ENCODE measurements at regions not wholly inside any gene's neighbourhood (a gene's known extent, or its start where the extent isn't known, plus 50 kb on each side); places are given as distances from the start of the nearest gene placed in this dataset.

GRCh38 chr5:143581649-143582048 is 178.2 kb upstream of the NR3C1 start:
- no peak for FAIRE-seq

GRCh38 chr5:143581147-143581546 is 177.7 kb upstream of the NR3C1 start:
- FAIRE-seq, result no peak

- FAIRE-seq, result no peak
Measured at GRCh38 chr5:143576711-143577484, 173.4 kb upstream of the NR3C1 start.

- FAIRE-seq, result no peak
Measured at GRCh38 chr5:143575286-143575685, 171.8 kb upstream of the NR3C1 start.

DNA sequence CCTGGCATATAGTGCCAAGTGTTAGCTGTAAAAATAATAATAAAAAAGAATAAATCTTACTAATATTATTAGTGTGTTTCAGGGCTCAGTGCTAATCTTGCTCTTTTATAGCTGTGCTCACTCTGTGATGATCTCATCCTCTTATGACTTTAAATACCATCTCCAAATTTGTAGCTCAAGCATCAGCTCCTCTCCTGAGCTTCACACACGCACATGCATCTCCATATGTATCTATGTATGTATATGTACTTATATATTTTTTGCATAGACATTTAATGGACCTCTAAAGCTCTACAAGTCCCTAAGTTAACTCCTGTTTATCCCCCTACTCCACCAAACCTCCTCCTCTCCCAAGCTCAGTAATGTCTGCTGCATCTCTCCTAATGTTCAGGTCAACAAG is 170.8 kb upstream of the NR3C1 start:
- FAIRE-seq, result no peak

DNA sequence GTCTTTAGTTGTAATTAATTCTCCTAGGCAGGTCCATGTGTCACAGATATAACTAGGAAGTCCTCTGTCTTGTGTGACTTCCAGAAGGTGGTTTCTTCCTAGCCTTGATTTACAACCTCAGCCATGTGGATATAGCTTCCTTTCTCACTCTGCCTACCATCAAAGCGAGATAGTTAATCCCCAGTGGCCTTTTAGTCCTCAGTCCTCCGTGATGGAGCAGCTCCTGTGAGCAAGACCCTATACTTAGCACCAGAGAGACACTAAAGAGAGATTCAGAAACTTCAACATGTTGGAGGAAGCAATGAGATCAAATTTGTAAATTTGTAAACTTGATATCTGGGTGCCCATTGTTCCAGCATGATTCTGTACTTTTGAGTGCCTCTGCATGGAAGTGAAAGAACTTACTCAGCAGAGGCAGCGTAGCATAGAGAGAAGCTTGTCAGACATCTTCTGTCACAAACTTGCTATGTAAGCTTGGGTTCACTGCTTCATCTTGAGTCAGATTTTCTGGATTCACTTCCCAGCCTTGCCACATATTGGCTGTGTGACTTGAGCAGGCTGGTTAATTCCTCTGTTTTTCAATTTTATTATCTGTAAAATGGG is 170.2 kb upstream of the NR3C1 start:
- FAIRE-seq, result no peak

DNA sequence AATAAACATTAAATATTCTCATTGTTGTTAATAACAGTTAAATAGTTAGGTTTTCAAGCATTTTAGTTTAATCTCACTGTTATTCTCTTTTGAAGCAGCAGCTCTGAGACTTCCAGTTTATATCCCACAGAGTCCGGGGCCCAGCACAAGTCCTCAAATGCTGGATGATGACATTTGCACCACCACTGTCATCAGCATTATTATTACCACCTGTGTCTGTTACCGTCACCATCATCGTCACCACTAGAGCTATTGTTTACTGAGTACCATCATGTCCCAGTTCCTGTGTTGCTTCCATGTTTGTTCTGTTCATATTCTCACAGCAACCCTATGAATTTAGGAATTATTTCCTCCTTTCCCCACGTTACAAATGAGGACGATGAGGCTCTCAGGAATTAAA is 169.2 kb upstream of the NR3C1 start:
- no peak for FAIRE-seq

GRCh38 chr5:143571642-143572624 is 168.4 kb upstream of the NR3C1 start:
- no peak for FAIRE-seq

DNA sequence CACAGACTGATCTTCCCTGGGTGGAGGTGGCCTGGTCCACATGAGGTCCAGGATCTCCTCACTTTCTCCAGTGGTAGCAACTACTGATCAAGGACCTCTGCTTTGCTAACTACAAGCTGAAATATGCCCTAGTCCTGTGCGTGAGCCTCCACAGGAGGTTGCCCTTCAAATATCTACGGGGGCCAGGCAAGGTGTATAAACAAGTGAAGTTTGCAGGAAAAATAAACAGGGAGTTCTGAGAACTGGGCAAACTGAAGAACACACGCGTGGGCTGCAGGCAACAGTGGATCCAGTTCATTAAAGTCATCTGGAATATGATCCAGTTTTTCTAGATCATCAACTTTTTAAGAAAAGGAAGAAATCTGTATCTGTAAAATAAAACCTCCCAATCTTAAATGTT is 167.5 kb upstream of the NR3C1 start:
- no peak for FAIRE-seq

DNA sequence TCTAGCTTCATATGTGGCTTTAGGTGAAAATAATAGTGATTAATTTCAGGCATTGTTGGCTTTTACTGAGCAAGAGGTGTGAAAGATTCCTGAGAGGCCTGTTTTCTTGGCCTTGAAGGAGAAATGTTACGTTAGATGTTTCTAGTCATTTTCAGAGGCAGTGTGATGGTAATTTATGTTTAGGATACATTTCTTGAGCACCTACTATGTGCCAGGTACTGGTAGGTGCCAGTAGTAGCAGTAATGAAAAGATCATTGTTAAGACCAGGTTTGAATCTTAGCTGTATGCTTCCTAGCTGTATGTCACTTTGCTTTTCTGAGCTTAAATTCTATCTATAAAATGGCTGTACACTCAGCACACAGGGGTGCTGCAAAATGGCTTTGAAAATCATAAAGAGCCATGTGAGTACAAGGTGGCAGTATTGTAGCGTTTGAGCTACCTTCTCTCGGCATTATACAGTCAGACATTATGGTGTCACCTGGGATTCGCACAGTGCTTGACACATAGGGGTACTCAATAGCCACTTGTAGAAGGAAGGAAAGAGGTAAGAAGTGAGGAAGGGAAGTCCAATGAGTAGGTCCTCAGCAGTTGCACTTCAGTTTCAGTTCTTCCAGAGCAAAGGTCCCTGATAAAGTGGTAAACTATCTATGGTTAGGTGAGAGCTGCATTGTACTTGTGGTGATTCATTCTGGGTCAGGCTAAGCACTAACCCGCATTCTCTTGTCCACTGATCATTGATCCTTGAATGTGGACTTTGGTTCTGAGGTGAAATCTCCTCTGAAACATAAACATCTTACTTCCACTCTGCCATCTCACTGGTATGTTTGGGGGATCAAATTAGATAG is 166.5 kb upstream of the NR3C1 start:
- FAIRE-seq, result no peak

DNA sequence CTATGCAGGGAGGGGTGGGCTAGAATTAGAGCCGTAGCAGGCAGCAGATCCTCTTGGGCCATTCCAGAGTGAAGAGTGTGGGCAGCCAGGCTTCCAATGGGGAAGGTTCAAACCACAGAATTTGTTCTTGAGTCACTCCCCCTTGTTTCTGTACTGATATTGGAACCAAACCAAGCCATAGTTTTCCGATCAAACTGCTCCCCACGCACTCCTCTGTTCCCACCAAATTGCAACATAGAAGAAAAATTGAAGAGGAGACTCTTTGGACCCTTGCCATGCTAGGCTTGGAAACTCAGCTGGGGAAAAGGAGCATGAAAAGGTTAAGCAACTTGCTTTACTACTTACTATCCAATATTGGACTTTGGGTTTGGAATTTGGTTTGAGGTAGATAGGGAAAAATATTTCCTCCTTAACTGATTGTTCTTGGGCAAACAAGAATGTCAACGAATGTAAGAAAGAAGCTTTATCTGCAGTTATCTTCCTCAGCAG is 165.8 kb upstream of the NR3C1 start:
- FAIRE-seq, result no peak

GRCh38 chr5:143567583-143568504 is 164.4 kb upstream of the NR3C1 start:
- FAIRE-seq, result no peak

GRCh38 chr5:143566139-143566538 is 162.7 kb upstream of the NR3C1 start:
- no peak for FAIRE-seq

- FAIRE-seq, result no peak
Measured at GRCh38 chr5:143564417-143564816, 160.9 kb upstream of the NR3C1 start.

DNA sequence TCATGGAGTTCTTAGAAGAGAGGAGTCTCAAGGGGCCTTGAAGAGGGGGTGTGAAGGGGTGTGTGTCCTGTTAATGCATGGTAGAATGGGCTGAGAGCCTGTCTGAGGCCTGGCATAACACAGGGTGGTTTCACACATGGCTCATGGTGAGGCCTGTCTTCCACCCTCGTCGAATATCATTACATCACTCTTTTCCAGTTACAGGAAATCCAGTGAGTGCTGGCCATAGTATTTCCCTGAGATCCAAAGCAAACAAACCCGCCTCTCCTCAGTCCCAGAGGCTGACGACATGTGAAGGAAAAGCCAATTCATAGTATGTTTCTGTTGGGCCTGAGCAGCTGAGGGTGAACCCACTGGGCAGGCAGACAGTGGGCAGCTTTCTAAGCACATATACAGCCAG is 159.4 kb upstream of the NR3C1 start:
- no peak for FAIRE-seq

DNA sequence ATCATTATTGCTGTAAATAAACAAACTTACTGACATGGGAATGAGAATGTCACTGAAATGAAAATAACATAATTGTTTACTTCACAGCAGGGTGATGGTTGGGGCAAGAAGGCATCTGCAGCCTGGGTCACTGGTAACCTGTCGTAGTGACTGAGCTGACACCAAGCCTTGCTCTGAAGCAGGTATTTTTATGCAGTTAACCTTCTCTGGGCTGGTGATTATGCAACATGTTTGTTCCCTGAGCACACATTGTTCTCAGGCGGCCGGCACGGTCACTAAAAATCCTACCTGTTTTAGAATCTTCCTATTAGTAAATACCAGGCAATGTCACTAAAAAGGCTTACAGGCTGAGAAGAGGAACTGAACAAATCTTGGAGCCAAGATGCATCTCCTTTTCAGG is 157.7 kb upstream of the NR3C1 start:
- FAIRE-seq, result no peak

DNA sequence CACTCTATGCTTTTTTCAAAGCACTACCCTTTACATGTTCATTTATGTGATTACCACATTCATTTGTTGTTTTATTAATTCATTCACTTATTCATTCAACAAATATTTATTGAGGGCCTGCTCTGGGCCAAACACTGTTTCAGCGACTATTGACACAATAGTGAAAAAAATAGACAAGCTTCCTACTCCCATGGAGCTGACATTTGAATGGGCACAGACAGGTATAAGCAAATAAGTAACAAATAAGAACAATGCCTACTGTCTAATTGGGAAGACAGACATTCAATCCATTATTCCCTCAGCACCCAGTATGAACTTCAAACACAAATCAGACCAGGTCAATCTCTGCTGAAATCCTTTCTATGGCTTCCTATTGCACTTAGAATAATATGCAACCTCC is 156.9 kb upstream of the NR3C1 start:
- FAIRE-seq, result no peak

DNA sequence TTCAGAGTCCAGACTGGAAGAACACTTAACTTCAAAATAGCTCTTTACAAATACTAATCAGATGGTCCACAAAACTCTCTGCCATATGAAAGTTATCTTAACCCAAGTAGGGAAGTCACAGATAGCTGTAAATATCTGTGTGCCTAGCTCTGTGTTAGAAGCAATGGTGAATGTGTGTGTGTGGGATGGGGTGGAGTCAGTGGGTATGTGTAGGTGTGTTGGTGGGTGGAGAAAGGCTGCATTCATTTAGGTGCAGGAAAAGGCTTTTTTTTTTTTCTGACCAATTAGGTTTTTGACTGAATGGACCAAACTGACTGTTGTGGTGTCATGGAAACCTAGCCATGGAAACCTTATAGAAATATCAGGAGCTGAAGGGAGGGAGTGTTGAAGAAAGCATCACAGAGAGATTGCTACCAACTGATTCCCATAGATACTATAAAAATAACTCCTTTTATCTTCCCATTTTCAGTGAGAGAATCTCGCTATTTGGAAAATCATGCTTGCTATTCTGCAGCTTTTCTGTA is 156.2 kb upstream of the NR3C1 start:
- FAIRE-seq, result no peak

DNA sequence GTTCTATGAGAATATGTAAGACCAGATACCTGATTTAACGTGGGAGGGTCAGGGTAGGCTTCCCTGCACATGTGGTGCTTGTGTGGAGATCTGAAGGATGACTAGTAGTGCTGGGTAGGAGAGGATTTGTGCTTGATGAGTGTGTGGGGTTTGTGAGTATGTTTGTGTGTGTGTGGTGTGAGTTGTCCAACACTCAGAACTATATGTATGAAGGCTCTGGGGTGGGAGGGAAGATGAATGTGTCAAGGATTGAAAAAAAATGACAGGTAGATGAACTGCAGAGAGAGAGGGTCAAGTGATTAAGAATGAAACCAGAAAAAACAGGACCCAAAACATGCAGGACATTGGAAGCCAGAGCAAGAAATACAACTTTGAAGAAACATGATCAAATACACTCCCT is 154.6 kb upstream of the NR3C1 start:
- FAIRE-seq, result no peak

GRCh38 chr5:143557061-143557818 is 153.8 kb upstream of the NR3C1 start:
- FAIRE-seq, result peak; percentile 94
